ENCODE measurements at regions not wholly inside any gene's neighbourhood (a gene's known extent, or its start where the extent isn't known, plus 50 kb on each side); places are given as distances from the start of the nearest gene placed in this dataset.

- no peak for TF ChIP-seq POLR2A (IDR thresholded peaks at IDR 0.05)
- no peak for TF ChIP-seq EP300 (IDR thresholded peaks at IDR 0.05)
- TF ChIP-seq CTCF (IDR thresholded peaks at IDR 0.05) = no peak
- TF ChIP-seq POLR2AphosphoS5 (IDR thresholded peaks at IDR 0.05) = no peak
- H3K27ac ChIP-seq = no peak overlapping the region
- peaks cover 0 to 8% (median 0%) of the 10 kb centered on the region in 3 donors for H3K4me1 ChIP-seq
- H3K4me3 ChIP-seq = no peak overlapping the region
- no peaks in the 10 kb centered on the region for H3K9me3 ChIP-seq
- H3K27me3 ChIP-seq = no peaks in the 10 kb centered on the region
- WGBS, 2 donors (ENCODE audit: low coverage in 1 of 2) = 9 to 13% methylated on average over 5 of the region's 5 CpGs
- no peaks in the 10 kb centered on the region for H3K36me3 ChIP-seq
- ATAC-seq = no peak
These were observed 428.6 kb upstream of the FSHR start for GRCh38 chr2:49582946-49583345.

GRCh38 chr2:49577041-49577440, 422.7 kb upstream of the FSHR start:
- no peaks in the 10 kb centered on the region for H3K27me3 ChIP-seq
- 20 to 47% methylated on average over 1 of the region's 1 CpG for WGBS, 2 donors (ENCODE audit: low coverage in 1 of 2)
- TF ChIP-seq CTCF (IDR thresholded peaks at IDR 0.05) (no peak), POLR2AphosphoS5 (IDR thresholded peaks at IDR 0.05) (no peak), POLR2A (IDR thresholded peaks at IDR 0.05) (no peak), EP300 (IDR thresholded peaks at IDR 0.05) (no peak)
- H3K36me3 ChIP-seq = no peaks in the 10 kb centered on the region
- H3K4me3 ChIP-seq = no peak overlapping the region
- no peak overlapping the region for H3K27ac ChIP-seq
- H3K4me1 ChIP-seq = no peaks in the 10 kb centered on the region
- no peaks in the 10 kb centered on the region for H3K9me3 ChIP-seq
- no peak for ATAC-seq

GRCh38 chr2:49569176-49569575, 414.9 kb upstream of the FSHR start:
- no peaks in the 10 kb centered on the region for H3K36me3 ChIP-seq
- H3K9me3 ChIP-seq = no peaks in the 10 kb centered on the region
- no peak overlapping the region for H3K4me3 ChIP-seq
- no peak overlapping the region for H3K27ac ChIP-seq
- no peaks in the 10 kb centered on the region for H3K27me3 ChIP-seq
- WGBS, 2 donors (ENCODE audit: low coverage in 1 of 2) = 57 to 82% methylated on average over 1 of the region's 1 CpG
- no peaks in the 10 kb centered on the region for H3K4me1 ChIP-seq
- TF ChIP-seq CTCF (IDR thresholded peaks at IDR 0.05) (no peak), EP300 (IDR thresholded peaks at IDR 0.05) (no peak), POLR2AphosphoS5 (IDR thresholded peaks at IDR 0.05) (no peak), POLR2A (IDR thresholded peaks at IDR 0.05) (no peak)
- ATAC-seq = no peak

- WGBS, 2 donors (ENCODE audit: low coverage in 1 of 2) = 91 to 100% methylated on average over 3 of the region's 3 CpGs
- H3K4me3 ChIP-seq = no peak overlapping the region
- H3K9me3 ChIP-seq = no peaks in the 10 kb centered on the region
- TF ChIP-seq CTCF (IDR thresholded peaks at IDR 0.05) (no peak), POLR2AphosphoS5 (IDR thresholded peaks at IDR 0.05) (no peak), POLR2A (IDR thresholded peaks at IDR 0.05) (no peak), EP300 (IDR thresholded peaks at IDR 0.05) (no peak)
- ATAC-seq = no peak
- no peaks in the 10 kb centered on the region for H3K27me3 ChIP-seq
- no peak overlapping the region for H3K27ac ChIP-seq
- H3K4me1 ChIP-seq = no peaks in the 10 kb centered on the region
- H3K36me3 ChIP-seq = no peaks in the 10 kb centered on the region
These were observed 413.7 kb upstream of the FSHR start for GRCh38 chr2:49567811-49568600.

GRCh38 chr2:49567021-49567420, 412.7 kb upstream of the FSHR start:
- H3K4me3 ChIP-seq = no peak overlapping the region
- no peaks in the 10 kb centered on the region for H3K9me3 ChIP-seq
- H3K27ac ChIP-seq = no peak overlapping the region
- H3K36me3 ChIP-seq = no peaks in the 10 kb centered on the region
- WGBS, 2 donors (ENCODE audit: low coverage in 1 of 2) = 50 to 95% methylated on average over 1 of the region's 1 CpG
- no peaks in the 10 kb centered on the region for H3K4me1 ChIP-seq
- no peak for ATAC-seq
- TF ChIP-seq CTCF (IDR thresholded peaks at IDR 0.05) (no peak), POLR2A (IDR thresholded peaks at IDR 0.05) (no peak), POLR2AphosphoS5 (IDR thresholded peaks at IDR 0.05) (no peak), EP300 (IDR thresholded peaks at IDR 0.05) (no peak)
- H3K27me3 ChIP-seq = no peaks in the 10 kb centered on the region
